Raji (cell line): ENCODE measurements at regions not wholly inside any gene's neighbourhood (a gene's known extent, or its start where the extent isn't known, plus 50 kb on each side); places are given as distances from the start of the nearest gene placed in this dataset.

ENCODE experiments used
- POLR2A ChIP-seq: IDR thresholded peaks from 2 replicates; pipeline ENCODE4 v1.6.1; 2011; ENCODE audit warnings: low read depth, low read length, control low read depth; ENCODE audit not compliant: insufficient read depth

GRCh38 chr4:164542431-164542830 is 211.5 kb upstream of the SMIM31 start:
- no peak for TF ChIP-seq POLR2A

GRCh38 chr4:164550989-164551712 is 202.8 kb upstream of the SMIM31 start:
- no peak for TF ChIP-seq POLR2A

GRCh38 chr4:164551713-164552040 is 202.3 kb upstream of the SMIM31 start:
- TF ChIP-seq POLR2A: no peak

GRCh38 chr4:164571593-164572390 is 182.1 kb upstream of the SMIM31 start:
- TF ChIP-seq POLR2A: no peak

GRCh38 chr4:164572877-164573279 is 181.1 kb upstream of the SMIM31 start:
- no peak for TF ChIP-seq POLR2A

- no peak for TF ChIP-seq POLR2A
Observed at GRCh38 chr4:164575861-164576260, 178.1 kb upstream of the SMIM31 start.

- TF ChIP-seq POLR2A: no peak
Observed at GRCh38 chr4:164579270-164579942, 174.5 kb upstream of the SMIM31 start.

GRCh38 chr4:164591666-164592065 is 162.3 kb upstream of the SMIM31 start:
- TF ChIP-seq POLR2A: no peak

GRCh38 chr4:164595751-164596150 is 158.2 kb upstream of the SMIM31 start:
- no peak for TF ChIP-seq POLR2A

GRCh38 chr4:164596318-164596878 is 157.5 kb upstream of the SMIM31 start:
- TF ChIP-seq POLR2A: no peak

- TF ChIP-seq POLR2A: no peak
Observed at GRCh38 chr4:164596927-164597326, 157.0 kb upstream of the SMIM31 start.

- TF ChIP-seq POLR2A: no peak
Observed at GRCh38 chr4:164601653-164602052, 152.3 kb upstream of the SMIM31 start.

- no peak for TF ChIP-seq POLR2A
Observed at GRCh38 chr4:164606478-164606877, 147.5 kb upstream of the SMIM31 start.

- TF ChIP-seq POLR2A: no peak
Observed at GRCh38 chr4:164613256-164613655, 140.7 kb upstream of the SMIM31 start.

GRCh38 chr4:164613792-164614191 is 140.1 kb upstream of the SMIM31 start:
- TF ChIP-seq POLR2A: no peak

- no peak for TF ChIP-seq POLR2A
Observed at GRCh38 chr4:164614329-164614728, 139.6 kb upstream of the SMIM31 start.
